Fibroblast of pulmonary artery (primary cell): ENCODE measurements at regions not wholly inside any gene's neighbourhood (a gene's known extent, or its start where the extent isn't known, plus 50 kb on each side); places are given as distances from the start of the nearest gene placed in this dataset.

ENCODE experiments used
- DNase-seq: peaks from one replicate; pipeline ENCODE4 v3.0.0-alpha.2; 2010; ENCODE audit warnings: low read depth
- H3K4me3 ChIP-seq: replicated peaks from 2 replicates; pipeline ENCODE4 v1.5.1; 2011; ENCODE audit warnings: low read depth, mild to moderate bottlenecking, control low read depth, low read length, moderate library complexity
- TF ChIP-seq, protein P1 (sequence below): IDR thresholded peaks from 2 replicates; pipeline ENCODE4 v1.5.1; 2011; ENCODE audit warnings: mild to moderate bottlenecking, control low read depth, low read length, inconsistent platforms; ENCODE audit errors: missing control alignments

- DNase-seq: no peak
- TF ChIP-seq, protein P1, sequence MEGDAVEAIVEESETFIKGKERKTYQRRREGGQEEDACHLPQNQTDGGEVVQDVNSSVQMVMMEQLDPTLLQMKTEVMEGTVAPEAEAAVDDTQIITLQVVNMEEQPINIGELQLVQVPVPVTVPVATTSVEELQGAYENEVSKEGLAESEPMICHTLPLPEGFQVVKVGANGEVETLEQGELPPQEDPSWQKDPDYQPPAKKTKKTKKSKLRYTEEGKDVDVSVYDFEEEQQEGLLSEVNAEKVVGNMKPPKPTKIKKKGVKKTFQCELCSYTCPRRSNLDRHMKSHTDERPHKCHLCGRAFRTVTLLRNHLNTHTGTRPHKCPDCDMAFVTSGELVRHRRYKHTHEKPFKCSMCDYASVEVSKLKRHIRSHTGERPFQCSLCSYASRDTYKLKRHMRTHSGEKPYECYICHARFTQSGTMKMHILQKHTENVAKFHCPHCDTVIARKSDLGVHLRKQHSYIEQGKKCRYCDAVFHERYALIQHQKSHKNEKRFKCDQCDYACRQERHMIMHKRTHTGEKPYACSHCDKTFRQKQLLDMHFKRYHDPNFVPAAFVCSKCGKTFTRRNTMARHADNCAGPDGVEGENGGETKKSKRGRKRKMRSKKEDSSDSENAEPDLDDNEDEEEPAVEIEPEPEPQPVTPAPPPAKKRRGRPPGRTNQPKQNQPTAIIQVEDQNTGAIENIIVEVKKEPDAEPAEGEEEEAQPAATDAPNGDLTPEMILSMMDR: no peak
- H3K4me3 ChIP-seq: no peak overlapping the region
Observed at GRCh38 chr3:74295479-74295878, 319.0 kb downstream of the CNTN3 start.

- no peak overlapping the region for H3K4me3 ChIP-seq
- no peak for DNase-seq
- TF ChIP-seq, protein P1: no peak
Observed at GRCh38 chr3:74288761-74289160, 325.7 kb downstream of the CNTN3 start.

DNA sequence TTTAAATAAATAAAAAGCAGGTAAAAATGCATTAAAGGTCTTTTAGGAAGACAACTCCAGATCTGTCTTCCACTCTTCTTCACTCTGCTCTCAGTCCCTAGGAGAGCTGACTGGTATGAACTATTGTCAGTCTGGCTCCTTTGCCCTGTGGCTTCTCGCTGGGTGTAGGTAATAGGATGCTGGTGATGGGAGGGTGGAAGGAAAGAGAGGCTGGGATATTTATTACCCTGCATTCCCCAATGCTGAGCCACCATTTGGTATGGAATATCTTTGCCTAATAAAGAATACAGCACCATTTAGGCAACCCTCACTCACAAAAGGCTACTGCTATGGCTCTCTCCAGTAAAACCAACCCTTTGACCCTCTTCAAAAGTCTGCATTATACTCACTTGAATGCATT, 326.9 kb downstream of the CNTN3 start:
- H3K4me3 ChIP-seq: no peak overlapping the region
- TF ChIP-seq, protein P1: no peak
- no peak for DNase-seq

DNA sequence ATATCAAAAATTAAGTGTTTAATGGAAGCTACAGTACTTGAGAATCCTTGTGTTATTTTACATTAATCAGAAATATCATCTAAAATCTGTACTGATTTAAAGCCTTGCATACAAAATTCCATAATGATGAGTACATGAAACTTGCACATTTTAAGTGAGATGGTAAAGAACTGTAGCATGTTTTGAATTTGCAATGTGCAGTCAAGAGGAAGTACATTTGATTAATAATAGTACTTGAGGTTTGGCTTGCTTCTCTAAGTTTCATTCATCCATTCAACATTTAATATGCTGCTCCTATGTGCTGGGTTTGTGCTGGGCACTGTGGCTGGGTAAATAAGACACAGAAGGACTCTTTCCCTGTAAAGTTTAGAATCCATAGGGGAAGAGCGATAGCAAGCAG, 332.3 kb downstream of the CNTN3 start:
- H3K4me3 ChIP-seq: no peak overlapping the region
- TF ChIP-seq, protein P1: no peak

DNA sequence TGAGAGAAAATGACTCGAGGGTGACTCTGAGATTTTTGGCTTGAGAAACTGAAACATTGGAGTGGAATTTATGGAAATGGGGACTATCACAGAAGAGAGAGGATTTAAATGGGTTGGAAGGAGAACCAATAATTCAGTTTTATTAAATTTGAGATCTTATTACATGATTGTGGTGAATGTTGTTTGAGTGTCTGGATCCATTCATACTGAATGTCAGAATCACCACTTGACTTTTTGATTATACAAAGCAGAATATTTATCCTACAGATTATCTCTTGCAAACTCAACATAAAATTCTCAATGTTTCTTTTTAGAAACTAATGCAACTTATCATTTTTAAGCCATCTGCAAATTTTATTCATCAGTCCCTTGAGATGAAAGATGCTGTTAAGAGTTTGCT, 332.8 kb downstream of the CNTN3 start:
- DNase-seq: no peak
- H3K4me3 ChIP-seq: no peak overlapping the region
- TF ChIP-seq, protein P1: no peak

More for the DNA sequence above, 332.3 kb downstream of the CNTN3 start:
- no peak for DNase-seq

GRCh38 chr3:74273555-74274402, 340.7 kb downstream of the CNTN3 start:
- H3K4me3 ChIP-seq: no peak overlapping the region
- DNase-seq: no peak
- TF ChIP-seq, protein P1: no peak

- peak; percentile 38 for DNase-seq
- TF ChIP-seq, protein P1: no peak
- H3K4me3 ChIP-seq: no peak overlapping the region
Observed at GRCh38 chr3:74273091-74273490, 341.4 kb downstream of the CNTN3 start.
